NCI-H2196 (cell line): ENCODE measurements at regions not wholly inside any gene's neighbourhood (a gene's known extent, or its start where the extent isn't known, plus 50 kb on each side); places are given as distances from the start of the nearest gene placed in this dataset.
"Not testable (repeated sequence)": the region's sequence is repeated elsewhere in the genome, so short reads cannot be mapped to it uniquely, and the experiment has no call there.

Source experiments
- DNase-seq: peaks from one replicate; lab custom pipeline; 2025; ENCODE audit not compliant: unreplicated experiment; lab: John Stamatoyannopoulos, UW

DNA sequence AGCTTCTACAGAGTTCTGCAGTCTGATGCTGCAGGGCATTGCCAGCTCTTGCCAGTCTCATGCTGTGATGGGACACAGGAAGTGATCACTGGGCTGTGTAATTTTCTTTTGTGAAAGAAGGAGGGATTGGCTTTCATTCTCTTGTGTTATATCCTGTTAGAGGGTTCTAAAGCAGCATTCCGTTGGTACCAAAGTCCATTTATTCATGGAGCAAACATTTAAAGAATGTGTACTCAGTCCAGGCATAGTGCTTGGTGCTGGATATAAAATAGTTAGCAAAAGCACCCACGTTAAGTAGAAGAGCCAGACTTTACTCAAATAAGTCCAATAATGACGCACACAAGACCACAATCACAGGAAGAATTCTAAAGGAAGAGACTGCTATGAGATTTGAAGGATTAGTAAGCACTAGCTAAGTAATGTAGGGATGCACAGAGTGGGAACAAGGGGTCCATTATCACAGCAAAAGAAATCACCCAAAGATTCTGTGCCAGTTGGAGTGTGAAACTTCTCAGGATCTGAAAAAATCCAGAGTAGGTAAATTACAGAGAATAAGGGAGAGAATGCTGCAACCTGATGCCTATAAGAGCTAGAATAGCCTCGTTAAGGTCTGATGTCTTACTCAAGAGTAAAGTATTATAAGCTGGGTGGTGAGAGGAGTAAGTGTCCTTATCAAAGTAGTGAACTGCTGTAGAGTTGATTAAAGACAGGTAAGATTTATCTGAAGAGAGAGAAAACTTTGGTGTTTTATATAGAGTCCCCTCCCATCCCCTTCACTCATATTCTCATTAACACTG lies 728.3 kb downstream of the METTL15 start:
- no peak for DNase-seq

GRCh38 chr11:28835790-28836189 lies 727.6 kb downstream of the METTL15 start:
- no peak for DNase-seq

DNA sequence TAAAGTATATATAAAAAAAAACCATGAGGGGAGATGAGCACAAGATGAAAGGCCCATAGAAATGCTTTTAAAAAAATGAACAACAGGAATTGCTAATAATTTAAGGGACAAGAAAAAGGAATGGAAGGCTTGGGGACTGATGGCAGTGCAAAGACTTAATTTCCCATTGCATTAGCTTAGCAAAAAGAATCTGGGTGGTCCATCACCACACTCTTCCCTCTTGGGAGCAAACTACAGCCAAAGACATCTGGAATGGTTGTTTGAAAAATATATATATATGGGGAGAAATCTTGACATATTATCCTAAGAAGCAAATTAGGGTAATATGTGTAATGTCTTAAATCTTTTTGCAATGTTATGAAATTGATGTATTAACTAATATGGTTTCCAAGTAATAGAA lies 727.1 kb downstream of the METTL15 start:
- DNase-seq, result no peak

- no peak for DNase-seq
Measured at GRCh38 chr11:28834877-28835276, 726.7 kb downstream of the METTL15 start.

- no peak for DNase-seq
Measured at GRCh38 chr11:28833670-28834069, 725.5 kb downstream of the METTL15 start.

GRCh38 chr11:28833169-28833568 lies 725.0 kb downstream of the METTL15 start:
- no peak for DNase-seq

- no peak for DNase-seq
Measured at GRCh38 chr11:28826807-28827206, 718.6 kb downstream of the METTL15 start.

- DNase-seq, result no peak
Measured at GRCh38 chr11:28822576-28822975, 714.4 kb downstream of the METTL15 start.

- no peak for DNase-seq
Measured at GRCh38 chr11:28820296-28820989, 712.3 kb downstream of the METTL15 start.

- no peak for DNase-seq
Measured at GRCh38 chr11:28819741-28820140, 711.6 kb downstream of the METTL15 start.

GRCh38 chr11:28815110-28815509 lies 706.9 kb downstream of the METTL15 start:
- DNase-seq, result no peak

DNA sequence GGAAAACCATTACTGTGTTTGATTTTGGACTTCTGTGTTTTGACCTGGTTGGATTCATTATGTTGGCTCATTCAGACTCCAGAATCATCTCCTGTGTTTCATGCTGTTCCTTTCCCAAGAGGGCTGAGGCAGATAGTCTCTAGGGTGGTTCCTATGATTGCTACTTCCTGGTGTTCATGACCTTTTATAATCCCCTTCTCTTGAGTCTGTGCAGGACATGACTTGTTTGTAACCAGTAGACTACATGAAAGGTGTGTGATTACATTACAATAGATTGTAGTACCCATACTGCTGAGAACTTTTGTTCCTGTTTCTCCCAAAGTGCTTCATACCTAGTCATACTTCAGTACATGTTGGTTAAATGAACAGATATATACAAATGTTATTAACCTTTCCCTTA lies 700.6 kb downstream of the METTL15 start:
- no peak for DNase-seq

DNA sequence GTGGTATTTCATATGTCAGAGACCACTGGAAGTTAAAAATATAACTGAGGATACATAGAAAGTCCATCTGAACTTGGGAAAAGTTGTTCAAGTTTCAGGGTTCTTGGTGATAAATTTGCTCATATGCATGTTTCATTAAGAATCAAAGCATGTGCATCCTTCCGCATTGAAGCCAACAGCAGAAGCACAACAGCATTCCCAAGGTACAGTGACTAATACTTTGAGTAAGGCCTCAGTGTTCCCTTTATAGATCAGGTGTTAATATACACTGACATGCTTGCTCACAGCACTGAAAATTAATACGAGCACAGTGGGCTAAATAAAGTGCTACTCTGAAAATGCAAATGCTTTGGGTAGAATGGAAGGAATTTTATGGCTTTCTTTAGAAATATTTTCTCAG lies 691.1 kb downstream of the METTL15 start:
- no peak for DNase-seq

DNA sequence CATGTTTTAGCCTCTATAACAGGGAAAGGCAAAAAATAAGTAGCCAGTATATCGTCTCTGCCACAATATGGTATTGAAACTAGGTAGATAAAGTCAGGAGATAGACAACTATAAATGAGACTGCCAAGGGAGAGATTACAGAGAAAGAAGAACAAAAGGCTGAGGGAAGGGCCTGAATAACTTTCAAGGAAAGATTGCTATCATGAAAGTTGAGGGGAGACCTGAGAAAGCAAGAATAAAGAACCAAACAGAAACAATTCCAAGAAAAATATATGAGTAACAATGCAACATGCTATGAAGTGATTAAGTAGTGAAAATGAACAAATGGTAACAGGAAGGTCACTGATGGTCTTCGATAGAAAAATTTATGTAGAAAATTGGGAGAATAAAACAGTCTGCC lies 690.1 kb downstream of the METTL15 start:
- DNase-seq, result no peak

GRCh38 chr11:28797536-28797935 lies 689.3 kb downstream of the METTL15 start:
- DNase-seq, result no peak

DNA sequence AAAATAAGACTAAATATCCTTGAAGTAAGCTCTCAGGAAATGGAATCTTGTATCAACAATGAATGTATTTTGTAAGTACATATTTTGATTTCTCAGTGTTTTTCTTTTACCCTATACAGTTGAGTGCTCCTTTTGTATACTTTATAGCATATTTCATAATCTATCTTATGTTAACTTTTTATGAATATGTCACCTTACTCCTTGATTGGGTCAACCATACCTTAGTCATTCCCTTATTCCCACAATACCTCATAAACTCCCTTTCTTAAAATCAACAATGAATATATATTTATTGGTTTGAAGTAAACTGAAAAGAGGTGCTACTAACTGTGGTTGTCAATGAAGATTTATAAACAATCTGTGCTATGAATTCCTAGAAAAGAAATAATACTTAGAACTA lies 686.2 kb downstream of the METTL15 start:
- DNase-seq, result no peak

DNA sequence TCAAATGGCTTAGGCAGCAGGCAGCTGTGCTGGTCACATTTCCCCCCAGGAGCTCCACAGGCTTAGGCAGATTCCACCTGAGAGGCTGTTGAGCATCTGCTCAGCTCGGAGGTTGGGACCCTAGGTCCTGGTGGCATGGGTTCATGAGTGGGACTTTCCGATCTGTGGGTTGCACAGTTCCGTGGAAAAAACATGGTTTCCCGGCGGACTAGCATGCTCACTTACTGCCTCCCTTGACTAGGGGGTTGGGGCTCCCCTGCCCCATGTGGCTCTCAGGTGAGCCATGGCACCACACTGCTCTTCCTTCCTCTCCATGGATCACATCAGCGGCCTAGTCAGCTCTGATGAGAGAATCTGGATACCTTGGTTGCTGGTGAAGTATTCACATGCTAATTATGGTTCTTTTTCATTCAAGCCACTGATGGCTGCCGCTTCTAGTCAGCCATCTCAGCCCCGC lies 685.1 kb downstream of the METTL15 start:
- DNase-seq, result no peak

GRCh38 chr11:28792856-28793255 lies 684.7 kb downstream of the METTL15 start:
- DNase-seq, result no peak

DNA sequence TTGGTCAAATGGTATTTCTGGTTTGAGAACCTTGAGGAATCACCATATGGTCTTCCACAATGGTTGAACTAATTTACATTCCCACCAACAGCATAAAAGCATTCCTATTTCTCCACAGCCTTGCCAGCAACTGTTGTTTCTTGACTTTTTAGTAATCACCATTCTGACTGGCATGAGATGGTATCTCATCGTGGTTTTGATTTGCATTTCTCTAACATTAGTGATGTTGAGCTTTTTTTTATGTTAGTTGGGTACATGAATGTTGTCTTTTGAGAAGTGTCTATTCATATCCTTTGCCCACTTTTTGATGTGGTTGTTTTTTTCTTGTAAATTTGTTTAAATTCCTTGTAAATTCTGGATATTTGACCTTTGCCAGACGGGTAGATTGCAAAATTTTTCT lies 679.7 kb downstream of the METTL15 start:
- not testable (repeated sequence) for DNase-seq

- DNase-seq, result no peak
Measured at GRCh38 chr11:28777126-28777525, 668.9 kb downstream of the METTL15 start.

GRCh38 chr11:28773606-28774005 lies 665.4 kb downstream of the METTL15 start:
- no peak for DNase-seq

- no peak for DNase-seq
Measured at GRCh38 chr11:28770806-28771205, 662.6 kb downstream of the METTL15 start.
